Stimulated activated naive CD8-positive, alpha-beta T cell treated with anti-CD3 and anti-CD28 coated beads, Interleukin-15, Interleukin-2, amounts not matched to agents 100 ng/mL and 50 ng/mL, for 24 hours (primary cell): ENCODE measurements at regions not wholly inside any gene's neighbourhood (a gene's known extent, or its start where the extent isn't known, plus 50 kb on each side); places are given as distances from the start of the nearest gene placed in this dataset.

Experiments
- H3K27ac Mint-ChIP-seq: one replicate; pipeline ENCODE4 v1.8.0; 2021; ENCODE audit warnings: mild to moderate bottlenecking, mixed read lengths
- H3K27me3 Mint-ChIP-seq: one replicate; pipeline ENCODE4 v1.8.0; 2021; ENCODE audit warnings: mixed read lengths
- H3K36me3 Mint-ChIP-seq: one replicate; pipeline ENCODE4 v1.8.0; 2021; ENCODE audit warnings: low read depth, mixed read lengths
- H3K4me1 Mint-ChIP-seq: one replicate; pipeline ENCODE4 v1.8.0; 2021; ENCODE audit warnings: low read depth, mixed read lengths
- H3K4me3 Mint-ChIP-seq: one replicate; pipeline ENCODE4 v1.8.0; 2021; ENCODE audit warnings: mild to moderate bottlenecking, mixed read lengths
- H3K9me3 Mint-ChIP-seq: one replicate; pipeline ENCODE4 v1.8.0; 2021; ENCODE audit warnings: mixed read lengths

GRCh38 chr2:129673847-129674711, 305.4 kb upstream of the RAB6C start:
- Mint-ChIP-seq H3K4me3 (no peak overlapping the region), H3K27me3 (peaks cover 4% of the 10 kb centered on the region)

GRCh38 chr2:129678751-129679150, 300.7 kb upstream of the RAB6C start:
- no peaks in the 10 kb centered on the region for H3K9me3 Mint-ChIP-seq

More at GRCh38 chr2:129673847-129674711, 305.4 kb upstream of the RAB6C start:
- H3K36me3 Mint-ChIP-seq, result no peaks in the 10 kb centered on the region
- H3K4me1 Mint-ChIP-seq, result no peaks in the 10 kb centered on the region
- H3K27ac Mint-ChIP-seq, result no peak overlapping the region
- no peaks in the 10 kb centered on the region for H3K9me3 Mint-ChIP-seq

GRCh38 chr2:129681788-129682187, 297.7 kb upstream of the RAB6C start:
- Mint-ChIP-seq H3K27me3 (peaks cover 4% of the 10 kb centered on the region), H3K27ac (no peak overlapping the region), H3K4me1 (no peaks in the 10 kb centered on the region), H3K36me3 (no peaks in the 10 kb centered on the region), H3K9me3 (no peaks in the 10 kb centered on the region), H3K4me3 (no peak overlapping the region)

More at GRCh38 chr2:129678751-129679150, 300.7 kb upstream of the RAB6C start:
- Mint-ChIP-seq H3K27me3 (peaks cover 4% of the 10 kb centered on the region), H3K4me3 (no peak overlapping the region), H3K4me1 (no peaks in the 10 kb centered on the region), H3K36me3 (no peaks in the 10 kb centered on the region), H3K27ac (no peak overlapping the region)

GRCh38 chr2:129689653-129690448, 289.6 kb upstream of the RAB6C start:
- no peak overlapping the region for H3K4me3 Mint-ChIP-seq
- peaks cover 13% of the 10 kb centered on the region for H3K27me3 Mint-ChIP-seq
- no peaks in the 10 kb centered on the region for H3K4me1 Mint-ChIP-seq
- peaks cover 10% of the 10 kb centered on the region for H3K9me3 Mint-ChIP-seq
- no peaks in the 10 kb centered on the region for H3K36me3 Mint-ChIP-seq
- H3K27ac Mint-ChIP-seq, result no peak overlapping the region

- Mint-ChIP-seq H3K36me3 (no peaks in the 10 kb centered on the region), H3K4me1 (no peaks in the 10 kb centered on the region)
Observed at GRCh38 chr2:129695496-129695895, 284.0 kb upstream of the RAB6C start.

GRCh38 chr2:129698593-129698992, 280.9 kb upstream of the RAB6C start:
- no peaks in the 10 kb centered on the region for H3K36me3 Mint-ChIP-seq
- no peaks in the 10 kb centered on the region for H3K27me3 Mint-ChIP-seq
- H3K4me3 Mint-ChIP-seq, result no peak overlapping the region
- H3K4me1 Mint-ChIP-seq, result no peaks in the 10 kb centered on the region
- no peak overlapping the region for H3K27ac Mint-ChIP-seq
- no peaks in the 10 kb centered on the region for H3K9me3 Mint-ChIP-seq

More at GRCh38 chr2:129695496-129695895, 284.0 kb upstream of the RAB6C start:
- H3K4me3 Mint-ChIP-seq, result no peak overlapping the region
- H3K9me3 Mint-ChIP-seq, result peaks cover 5% of the 10 kb centered on the region
- H3K27ac Mint-ChIP-seq, result no peak overlapping the region
- no peaks in the 10 kb centered on the region for H3K27me3 Mint-ChIP-seq

GRCh38 chr2:129699781-129700573, 279.5 kb upstream of the RAB6C start:
- H3K36me3 Mint-ChIP-seq, result no peaks in the 10 kb centered on the region
- H3K9me3 Mint-ChIP-seq, result no peaks in the 10 kb centered on the region
- H3K4me1 Mint-ChIP-seq, result no peaks in the 10 kb centered on the region
- no peak overlapping the region for H3K27ac Mint-ChIP-seq
- no peaks in the 10 kb centered on the region for H3K27me3 Mint-ChIP-seq
- no peak overlapping the region for H3K4me3 Mint-ChIP-seq

- peaks cover 4% of the 10 kb centered on the region for H3K27me3 Mint-ChIP-seq
- H3K9me3 Mint-ChIP-seq, result no peaks in the 10 kb centered on the region
- H3K4me3 Mint-ChIP-seq, result no peak overlapping the region
- no peak overlapping the region for H3K27ac Mint-ChIP-seq
- H3K36me3 Mint-ChIP-seq, result no peaks in the 10 kb centered on the region
- H3K4me1 Mint-ChIP-seq, result no peaks in the 10 kb centered on the region
Observed at GRCh38 chr2:129702416-129703176, 276.9 kb upstream of the RAB6C start.

- H3K9me3 Mint-ChIP-seq, result no peaks in the 10 kb centered on the region
- peaks cover 4% of the 10 kb centered on the region for H3K27me3 Mint-ChIP-seq
- H3K36me3 Mint-ChIP-seq, result no peaks in the 10 kb centered on the region
- H3K4me1 Mint-ChIP-seq, result no peaks in the 10 kb centered on the region
- no peak overlapping the region for H3K4me3 Mint-ChIP-seq
- H3K27ac Mint-ChIP-seq, result no peak overlapping the region
Observed at GRCh38 chr2:129705085-129705484, 274.4 kb upstream of the RAB6C start.

- no peaks in the 10 kb centered on the region for H3K9me3 Mint-ChIP-seq
- H3K4me1 Mint-ChIP-seq, result no peaks in the 10 kb centered on the region
- H3K27ac Mint-ChIP-seq, result no peak overlapping the region
- H3K4me3 Mint-ChIP-seq, result no peak overlapping the region
- peaks cover 4% of the 10 kb centered on the region for H3K27me3 Mint-ChIP-seq
- no peaks in the 10 kb centered on the region for H3K36me3 Mint-ChIP-seq
Observed at GRCh38 chr2:129707800-129708199, 271.7 kb upstream of the RAB6C start.

GRCh38 chr2:129708221-129708967, 271.1 kb upstream of the RAB6C start:
- Mint-ChIP-seq H3K9me3 (no peaks in the 10 kb centered on the region), H3K27ac (no peak overlapping the region), H3K4me1 (no peaks in the 10 kb centered on the region), H3K27me3 (peaks cover 4% of the 10 kb centered on the region), H3K36me3 (no peaks in the 10 kb centered on the region), H3K4me3 (no peak overlapping the region)

GRCh38 chr2:129709001-129709955, 270.2 kb upstream of the RAB6C start:
- H3K4me3 Mint-ChIP-seq, result no peak overlapping the region
- no peak overlapping the region for H3K27ac Mint-ChIP-seq
- H3K4me1 Mint-ChIP-seq, result no peaks in the 10 kb centered on the region
- H3K27me3 Mint-ChIP-seq, result peaks cover 4% of the 10 kb centered on the region
- no peaks in the 10 kb centered on the region for H3K9me3 Mint-ChIP-seq
- no peaks in the 10 kb centered on the region for H3K36me3 Mint-ChIP-seq
